ENCODE measurements at regions not wholly inside any gene's neighbourhood (a gene's known extent, or its start where the extent isn't known, plus 50 kb on each side); places are given as distances from the start of the nearest gene placed in this dataset.
A peak's percentile ranks its signal among the peaks of the same experiment; 100 is the strongest.
"Not testable (repeated sequence)": the region's sequence is repeated elsewhere in the genome, so short reads cannot be mapped to it uniquely, and the experiment has no call there.

- H3K36me3 ChIP-seq (ENCODE audit: control insufficient read depth in 3 of 3, insufficient read depth in 2 of 3, low read depth in 1 of 3, low read length in 3 of 3); H3K27me3 ChIP-seq (ENCODE audit: control insufficient read depth in 3 of 3, insufficient read depth in 3 of 3, low read length in 3 of 3); DNase-seq; H3K27ac ChIP-seq (ENCODE audit: low read depth in 1 of 3, low read length in 2 of 3); H3K9me3 ChIP-seq (ENCODE audit: control insufficient read depth in 2 of 2, insufficient read depth in 1 of 2, low read depth in 1 of 2, low read length in 1 of 2); H3K4me3 ChIP-seq (ENCODE audit: low read depth in 1 of 3, low read length in 3 of 3); H3K4me1 ChIP-seq (ENCODE audit: control insufficient read depth in 3 of 3, insufficient read depth in 2 of 3, low read depth in 1 of 3, low read length in 2 of 3); FAIRE-seq: not testable (repeated sequence)
- WGBS, 3 donors = 65 to 67% (median 67%) methylated on average over 3 of the region's 3 CpGs
Observed at GRCh38 chr7:68866721-68867120, 731.6 kb upstream of the AUTS2 start.

- DNase-seq = no peak
- no peak overlapping the region for H3K4me3 ChIP-seq (ENCODE audit: low read depth in 1 of 3, low read length in 3 of 3)
- H3K27me3 ChIP-seq (ENCODE audit: control insufficient read depth in 3 of 3, insufficient read depth in 3 of 3, low read length in 3 of 3) = no peaks in the 10 kb centered on the region
- H3K9me3 ChIP-seq (ENCODE audit: control insufficient read depth in 2 of 2, insufficient read depth in 1 of 2, low read depth in 1 of 2, low read length in 1 of 2) = no peaks in the 10 kb centered on the region
- no peaks in the 10 kb centered on the region for H3K4me1 ChIP-seq (ENCODE audit: control insufficient read depth in 3 of 3, insufficient read depth in 2 of 3, low read depth in 1 of 3, low read length in 2 of 3)
- H3K27ac ChIP-seq (ENCODE audit: low read depth in 1 of 3, low read length in 2 of 3) = no peak overlapping the region
- no peak for FAIRE-seq
- 77 to 85% (median 83%) methylated on average over 6 of the region's 6 CpGs for WGBS, 3 donors
- no peaks in the 10 kb centered on the region for H3K36me3 ChIP-seq (ENCODE audit: control insufficient read depth in 3 of 3, insufficient read depth in 2 of 3, low read depth in 1 of 3, low read length in 3 of 3)
Observed at GRCh38 chr7:68868978-68869377, 729.3 kb upstream of the AUTS2 start.

- DNase-seq (no peak), FAIRE-seq (no peak)
- 54 to 72% (median 56%) methylated on average over 5 of the region's 5 CpGs for WGBS, 3 donors
- Histone ChIP-seq H3K27ac (ENCODE audit: low read depth in 1 of 3, low read length in 2 of 3) (no peak overlapping the region), H3K36me3 (ENCODE audit: control insufficient read depth in 3 of 3, insufficient read depth in 2 of 3, low read depth in 1 of 3, low read length in 3 of 3) (no peaks in the 10 kb centered on the region), H3K4me1 (ENCODE audit: control insufficient read depth in 3 of 3, insufficient read depth in 2 of 3, low read depth in 1 of 3, low read length in 2 of 3) (no peaks in the 10 kb centered on the region), H3K9me3 (ENCODE audit: control insufficient read depth in 2 of 2, insufficient read depth in 1 of 2, low read depth in 1 of 2, low read length in 1 of 2) (no peaks in the 10 kb centered on the region), H3K27me3 (ENCODE audit: control insufficient read depth in 3 of 3, insufficient read depth in 3 of 3, low read length in 3 of 3) (no peaks in the 10 kb centered on the region), H3K4me3 (ENCODE audit: low read depth in 1 of 3, low read length in 3 of 3) (no peak overlapping the region)
Observed at GRCh38 chr7:68873616-68874015, 724.7 kb upstream of the AUTS2 start.

- no peaks in the 10 kb centered on the region for H3K27me3 ChIP-seq (ENCODE audit: control insufficient read depth in 3 of 3, insufficient read depth in 3 of 3, low read length in 3 of 3)
Observed at GRCh38 chr7:68875857-68876256, 722.4 kb upstream of the AUTS2 start.

GRCh38 chr7:68887116-68887515, 711.2 kb upstream of the AUTS2 start:
- not testable (repeated sequence) for H3K4me1 ChIP-seq (ENCODE audit: control insufficient read depth in 3 of 3, insufficient read depth in 2 of 3, low read depth in 1 of 3, low read length in 2 of 3); H3K27ac ChIP-seq (ENCODE audit: low read depth in 1 of 3, low read length in 2 of 3); H3K4me3 ChIP-seq (ENCODE audit: low read depth in 1 of 3, low read length in 3 of 3); DNase-seq; H3K36me3 ChIP-seq (ENCODE audit: control insufficient read depth in 3 of 3, insufficient read depth in 2 of 3, low read depth in 1 of 3, low read length in 3 of 3); FAIRE-seq; H3K27me3 ChIP-seq (ENCODE audit: control insufficient read depth in 3 of 3, insufficient read depth in 3 of 3, low read length in 3 of 3); H3K9me3 ChIP-seq (ENCODE audit: control insufficient read depth in 2 of 2, insufficient read depth in 1 of 2, low read depth in 1 of 2, low read length in 1 of 2)
- 92 to 100% (median 96%) methylated on average over 1 of the region's 1 CpG for WGBS, 3 donors

More at GRCh38 chr7:68875857-68876256, 722.4 kb upstream of the AUTS2 start:
- WGBS, 3 donors = 23 to 58% (median 30%) methylated on average over 2 of the region's 2 CpGs
- H3K4me1 ChIP-seq (ENCODE audit: control insufficient read depth in 3 of 3, insufficient read depth in 2 of 3, low read depth in 1 of 3, low read length in 2 of 3) = no peaks in the 10 kb centered on the region
- no peaks in the 10 kb centered on the region for H3K9me3 ChIP-seq (ENCODE audit: control insufficient read depth in 2 of 2, insufficient read depth in 1 of 2, low read depth in 1 of 2, low read length in 1 of 2)
- H3K36me3 ChIP-seq (ENCODE audit: control insufficient read depth in 3 of 3, insufficient read depth in 2 of 3, low read depth in 1 of 3, low read length in 3 of 3) = no peaks in the 10 kb centered on the region
- FAIRE-seq (no peak), DNase-seq (no peak)
- H3K4me3 ChIP-seq (ENCODE audit: low read depth in 1 of 3, low read length in 3 of 3) = no peak overlapping the region
- H3K27ac ChIP-seq (ENCODE audit: low read depth in 1 of 3, low read length in 2 of 3) = no peak overlapping the region

- no peaks in the 10 kb centered on the region for H3K9me3 ChIP-seq (ENCODE audit: control insufficient read depth in 2 of 2, insufficient read depth in 1 of 2, low read depth in 1 of 2, low read length in 1 of 2)
- no peak for FAIRE-seq
- no peaks in the 10 kb centered on the region for H3K27me3 ChIP-seq (ENCODE audit: control insufficient read depth in 3 of 3, insufficient read depth in 3 of 3, low read length in 3 of 3)
- H3K36me3 ChIP-seq (ENCODE audit: control insufficient read depth in 3 of 3, insufficient read depth in 2 of 3, low read depth in 1 of 3, low read length in 3 of 3) = no peaks in the 10 kb centered on the region
- H3K4me3 ChIP-seq (ENCODE audit: low read depth in 1 of 3, low read length in 3 of 3) = no peak overlapping the region
- 31 to 39% (median 37%) methylated on average over 3 of the region's 3 CpGs for WGBS, 3 donors
- no peak overlapping the region for H3K27ac ChIP-seq (ENCODE audit: low read depth in 1 of 3, low read length in 2 of 3)
- DNase-seq = peak in 1 of 2 donors; percentile 8
- H3K4me1 ChIP-seq (ENCODE audit: control insufficient read depth in 3 of 3, insufficient read depth in 2 of 3, low read depth in 1 of 3, low read length in 2 of 3) = peaks cover 0 to 2% (median 0%) of the 10 kb centered on the region in 3 donors
Observed at GRCh38 chr7:68888971-68889385, 709.3 kb upstream of the AUTS2 start.

- H3K9me3 ChIP-seq (ENCODE audit: control insufficient read depth in 2 of 2, insufficient read depth in 1 of 2, low read depth in 1 of 2, low read length in 1 of 2) = no peaks in the 10 kb centered on the region
- H3K27me3 ChIP-seq (ENCODE audit: control insufficient read depth in 3 of 3, insufficient read depth in 3 of 3, low read length in 3 of 3) = no peaks in the 10 kb centered on the region
- DNase-seq (peak; percentile 8 to 53), FAIRE-seq (no peak)
- peaks cover 0 to 2% (median 0%) of the 10 kb centered on the region in 3 donors for H3K4me1 ChIP-seq (ENCODE audit: control insufficient read depth in 3 of 3, insufficient read depth in 2 of 3, low read depth in 1 of 3, low read length in 2 of 3)
- H3K4me3 ChIP-seq (ENCODE audit: low read depth in 1 of 3, low read length in 3 of 3) = no peak overlapping the region
- no peaks in the 10 kb centered on the region for H3K36me3 ChIP-seq (ENCODE audit: control insufficient read depth in 3 of 3, insufficient read depth in 2 of 3, low read depth in 1 of 3, low read length in 3 of 3)
- no peak overlapping the region for H3K27ac ChIP-seq (ENCODE audit: low read depth in 1 of 3, low read length in 2 of 3)
- whole genome bisulfite sequencing, 3 donors = 29 to 69% (median 42%) methylated on average over 3 of the region's 3 CpGs
Observed at GRCh38 chr7:68892236-68892635, 706.0 kb upstream of the AUTS2 start.

- FAIRE-seq (no peak), DNase-seq (no peak)
- Histone ChIP-seq H3K4me3 (ENCODE audit: low read depth in 1 of 3, low read length in 3 of 3) (no peak overlapping the region), H3K9me3 (ENCODE audit: control insufficient read depth in 2 of 2, insufficient read depth in 1 of 2, low read depth in 1 of 2, low read length in 1 of 2) (no peaks in the 10 kb centered on the region), H3K27me3 (ENCODE audit: control insufficient read depth in 3 of 3, insufficient read depth in 3 of 3, low read length in 3 of 3) (no peaks in the 10 kb centered on the region), H3K27ac (ENCODE audit: low read depth in 1 of 3, low read length in 2 of 3) (no peak overlapping the region), H3K4me1 (ENCODE audit: control insufficient read depth in 3 of 3, insufficient read depth in 2 of 3, low read depth in 1 of 3, low read length in 2 of 3) (peaks cover 0 to 2% (median 0%) of the 10 kb centered on the region in 3 donors), H3K36me3 (ENCODE audit: control insufficient read depth in 3 of 3, insufficient read depth in 2 of 3, low read depth in 1 of 3, low read length in 3 of 3) (no peaks in the 10 kb centered on the region)
- 61 to 73% (median 71%) methylated on average over 4 of the region's 4 CpGs for WGBS, 3 donors
Observed at GRCh38 chr7:68893411-68893810, 704.9 kb upstream of the AUTS2 start.

- FAIRE-seq; H3K27me3 ChIP-seq (ENCODE audit: control insufficient read depth in 3 of 3, insufficient read depth in 3 of 3, low read length in 3 of 3); H3K4me3 ChIP-seq (ENCODE audit: low read depth in 1 of 3, low read length in 3 of 3); H3K4me1 ChIP-seq (ENCODE audit: control insufficient read depth in 3 of 3, insufficient read depth in 2 of 3, low read depth in 1 of 3, low read length in 2 of 3); H3K27ac ChIP-seq (ENCODE audit: low read depth in 1 of 3, low read length in 2 of 3); H3K9me3 ChIP-seq (ENCODE audit: control insufficient read depth in 2 of 2, insufficient read depth in 1 of 2, low read depth in 1 of 2, low read length in 1 of 2); DNase-seq; H3K36me3 ChIP-seq (ENCODE audit: control insufficient read depth in 3 of 3, insufficient read depth in 2 of 3, low read depth in 1 of 3, low read length in 3 of 3): not testable (repeated sequence)
- 85 to 95% (median 90%) methylated on average over 6 of the region's 6 CpGs for WGBS, 3 donors
Observed at GRCh38 chr7:68899156-68899555, 699.1 kb upstream of the AUTS2 start.

Measured in small intestine (tissue), 7 donors.